IMR-90 (cell line): ENCODE measurements at regions not wholly inside any gene's neighbourhood (a gene's known extent, or its start where the extent isn't known, plus 50 kb on each side); places are given as distances from the start of the nearest gene placed in this dataset.

Experiments used
- ATAC-seq: fragments of 200-7000 bp; cut with Tn5 transposase; 2 replicates; pipeline ENCODE4 v1.9.1; 2020; ENCODE audit warnings: low read depth, mild to moderate bottlenecking, moderate library complexity
- BruUV-seq: library from RNA; stranded (reverse); fragments of 400-500 nt; replicated peaks from 2 replicates; lab custom pipeline; 2021; lab: Mats Ljungman, UMichigan
- CTCF ChIA-PET: fragments of 300-600 bp; formaldehyde crosslinking; extraction: SDS; loops from one replicate; lab custom pipeline; 2021; ENCODE audit warnings: antibody characterized with exemption; lab: Yijun Ruan, JAX
- POLR2A ChIA-PET: fragments of 300-600 bp; sonication (Branson Sonifier 250); formaldehyde crosslinking; loops from one replicate; lab custom pipeline; 2022; ENCODE audit warnings: antibody characterized with exemption; ENCODE audit not compliant: unreplicated experiment; lab: Charles Lee
- DNase-seq: peaks from one replicate; pipeline ENCODE4 v3.0.0; 2013
- H2AFZ ChIP-seq: replicated peaks from 2 replicates; pipeline ENCODE3; 2013; ENCODE audit warnings: low read length, mild to moderate bottlenecking; ENCODE audit not compliant: poor library complexity
- H2AK5ac ChIP-seq: 2 replicates; pipeline ENCODE4 v1.6.1; 2013; ENCODE audit warnings: low read depth, low read length, inconsistent platforms
- H2AK9ac ChIP-seq: replicated peaks from 2 replicates; pipeline ENCODE3; 2013; ENCODE audit warnings: mild to moderate bottlenecking, low read depth, low read length, moderate library complexity; ENCODE audit not compliant: poor library complexity
- H2BK120ac ChIP-seq: 2 replicates; pipeline ENCODE4 v1.6.1; 2013; ENCODE audit warnings: low read depth, low read length, inconsistent platforms
- H2BK15ac ChIP-seq: 3 replicates; pipeline ENCODE4 v1.6.1; 2013; ENCODE audit warnings: low read depth, low read length, inconsistent platforms
- H2BK20ac ChIP-seq: 2 replicates; pipeline ENCODE4 v1.6.1; 2013; ENCODE audit warnings: low read depth, mild to moderate bottlenecking, inconsistent platforms, low read length, moderate library complexity
- H2BK5ac ChIP-seq: 2 replicates; pipeline ENCODE4 v1.6.1; 2013; ENCODE audit warnings: mild to moderate bottlenecking, low read depth, low read length, inconsistent platforms; ENCODE audit not compliant: poor library complexity, severe bottlenecking
- H3K14ac ChIP-seq: replicated peaks from 2 replicates; pipeline ENCODE4 v1.6.1; 2013; ENCODE audit warnings: low read depth, low read length, inconsistent platforms
- H3K18ac ChIP-seq: 2 replicates; pipeline ENCODE4 v1.6.1; 2013; ENCODE audit warnings: low read depth, low read length, control low read depth
- H3K23ac ChIP-seq: 2 replicates; pipeline ENCODE4 v1.6.1; 2013; ENCODE audit warnings: low read depth, low read length, inconsistent platforms
- H3K27ac ChIP-seq: 2 replicates; pipeline ENCODE4 v1.5.1; 2013; ENCODE audit warnings: mild to moderate bottlenecking, control low read depth, low read length; ENCODE audit not compliant: insufficient read depth
- H3K27me3 ChIP-seq: 2 replicates; pipeline ENCODE4 v1.6.1; 2013; ENCODE audit warnings: low read length; ENCODE audit not compliant: control insufficient read depth, insufficient read depth
- H3K36me3 ChIP-seq: 2 replicates; pipeline ENCODE4 v1.6.1; 2013; ENCODE audit warnings: low read length, mixed read lengths; ENCODE audit not compliant: control insufficient read depth, insufficient read depth
- H3K4ac ChIP-seq: 2 replicates; pipeline ENCODE4 v1.6.1; 2013; ENCODE audit warnings: low read depth, low read length, inconsistent platforms
- H3K4me1 ChIP-seq: 2 replicates; pipeline ENCODE4 v1.6.1; 2013; ENCODE audit warnings: low read length, mixed read lengths; ENCODE audit not compliant: control insufficient read depth, insufficient read depth
- H3K4me2 ChIP-seq: 2 replicates; pipeline ENCODE4 v1.6.1; 2013; ENCODE audit warnings: low read depth, mild to moderate bottlenecking, control low read depth, low read length, moderate library complexity
- H3K4me3 ChIP-seq: 2 replicates; pipeline ENCODE4 v1.5.1; 2013; ENCODE audit warnings: low read depth, mild to moderate bottlenecking, control low read depth, low read length, moderate library complexity; ENCODE audit not compliant: insufficient read depth
- H3K56ac ChIP-seq: 2 replicates; pipeline ENCODE4 v1.6.1; 2013; ENCODE audit warnings: low read length, inconsistent platforms; ENCODE audit not compliant: insufficient read depth; ENCODE audit errors: extremely low read depth
- H3K79me1 ChIP-seq, 2 experiments: 2 replicates each; pipeline ENCODE4 v1.6.1; 2013; ENCODE audit warnings: low read length in 2 of 2, inconsistent platforms in 1 of 2, low read depth in 1 of 2
- H3K9ac ChIP-seq: 2 replicates; pipeline ENCODE4 v1.6.1; 2013; ENCODE audit warnings: low read depth, low read length, control low read depth
- H3K9me1 ChIP-seq: 2 replicates; pipeline ENCODE4 v1.6.1; 2013; ENCODE audit warnings: low read length, inconsistent platforms; ENCODE audit not compliant: insufficient read depth
- H3K9me3 ChIP-seq: 2 replicates; pipeline ENCODE4 v1.6.1; 2013; ENCODE audit warnings: low read length; ENCODE audit not compliant: control insufficient read depth, insufficient read depth
- H4K20me1 ChIP-seq: 2 replicates; pipeline ENCODE4 v1.6.1; 2013; ENCODE audit warnings: low read length, inconsistent platforms; ENCODE audit not compliant: insufficient read depth
- H4K5ac ChIP-seq: 2 replicates; pipeline ENCODE4 v1.6.1; 2013; ENCODE audit warnings: mild to moderate bottlenecking, low read depth, low read length, control low read depth
- H4K8ac ChIP-seq, 2 experiments: 2 replicates each; pipeline ENCODE4 v1.6.1; 2013; ENCODE audit warnings: low read depth in 2 of 2, low read length in 2 of 2, control low read depth in 1 of 2, inconsistent platforms in 1 of 2
- H4K91ac ChIP-seq: 2 replicates; pipeline ENCODE4 v1.6.1; 2013; ENCODE audit warnings: low read depth, low read length, inconsistent platforms; ENCODE audit not compliant: insufficient read depth
- CEBPB ChIP-seq: IDR thresholded peaks from 2 replicates; pipeline ENCODE4 v1.6.1; 2012; ENCODE audit warnings: low read depth, low read length, improper control_type of control experiment
- CHD1 ChIP-seq: IDR thresholded peaks from 2 replicates; pipeline ENCODE4 v1.6.1; 2012; ENCODE audit warnings: low read depth, low read length, improper control_type of control experiment
- FOS ChIP-seq: fragments of 150-350 bp; IDR thresholded peaks from 2 replicates; pipeline ENCODE4 v1.6.1; 2016; ENCODE audit warnings: low read depth, low read length
- MAFK ChIP-seq: IDR thresholded peaks from 2 replicates; pipeline ENCODE4 v1.6.1; 2012; ENCODE audit warnings: low read depth, low read length, improper control_type of control experiment
- MAZ ChIP-seq: IDR thresholded peaks from 2 replicates; pipeline ENCODE4 v1.6.1; 2012; ENCODE audit warnings: low read depth, mild to moderate bottlenecking, low read length, improper control_type of control experiment, moderate library complexity, borderline replicate concordance
- MXI1 ChIP-seq: IDR thresholded peaks from 2 replicates; pipeline ENCODE4 v1.6.1; 2012; ENCODE audit warnings: low read depth, mild to moderate bottlenecking, low read length, moderate library complexity, borderline replicate concordance
- POLR2A ChIP-seq: IDR thresholded peaks from 2 replicates; pipeline ENCODE4 v1.6.1; 2012; ENCODE audit warnings: mild to moderate bottlenecking, low read depth, low read length
- RAD21 ChIP-seq: IDR thresholded peaks from 2 replicates; pipeline ENCODE4 v1.6.1; 2012; ENCODE audit warnings: low read length, improper control_type of control experiment
- RCOR1 ChIP-seq: IDR thresholded peaks from 2 replicates; pipeline ENCODE4 v1.6.1; 2012; ENCODE audit warnings: mild to moderate bottlenecking, low read length, improper control_type of control experiment; ENCODE audit not compliant: insufficient replicate concordance
- RFX5 ChIP-seq: IDR thresholded peaks from 2 replicates; pipeline ENCODE4 v1.8.0; 2012; ENCODE audit warnings: low read depth, mild to moderate bottlenecking, low read length, moderate library complexity
- SMC3 ChIP-seq: fragments of 150-350 bp; IDR thresholded peaks from 2 replicates; pipeline ENCODE4 v1.6.1; 2016; ENCODE audit warnings: low read depth, mild to moderate bottlenecking, antibody characterized with exemption, low read length, moderate library complexity
- WGBS, 2 experiments: methylation state at CpG; one replicate each; pipeline versions ENCODE4 v1.1.5 to v1.1.7; 2013; ENCODE audit warnings: missing lambda C conversion rate in 2 of 2; ENCODE audit not compliant: insufficient read length in 1 of 2; ENCODE audit errors: extremely low coverage in 2 of 2; 5-methylcytosine and 5-hydroxymethylcytosine counted together
- dilution Hi-C: fragments of 300-500 bp; cut with HindIII; formaldehyde crosslinking; loops from one replicate; pipeline ENCODE4 v1.14.3; 2018; ENCODE audit warnings: low sequenced_read_pairs; ENCODE audit not compliant: unreplicated experiment
- in situ Hi-C: fragments of 300-500 bp; cut with MboI; formaldehyde crosslinking; loops from 3 replicates; pipeline ENCODE4 v1.14.3; 2019; ENCODE audit warnings: low sequenced_read_pairs, inconsistent platforms, mixed read lengths
- intact Hi-C: fragments of 100-400 bp; cut with micrococcal nuclease; formaldehyde crosslinking; loops from 2 replicates; pipeline ENCODE4 v1.10.0; 2022
- TF ChIP-seq, protein P1 (sequence below): conservative IDR thresholded peaks from 2 replicates; pipeline ENCODE4 v1.5.1; 2012; ENCODE audit warnings: mild to moderate bottlenecking, low read depth, low read length, improper control_type of control experiment
- TF ChIP-seq, protein P2 (sequence below): fragments of 150-350 bp; IDR thresholded peaks from 2 replicates; pipeline ENCODE4 v1.6.1; 2016; ENCODE audit warnings: low read depth, mild to moderate bottlenecking, low read length, moderate library complexity, borderline replicate concordance

DNA sequence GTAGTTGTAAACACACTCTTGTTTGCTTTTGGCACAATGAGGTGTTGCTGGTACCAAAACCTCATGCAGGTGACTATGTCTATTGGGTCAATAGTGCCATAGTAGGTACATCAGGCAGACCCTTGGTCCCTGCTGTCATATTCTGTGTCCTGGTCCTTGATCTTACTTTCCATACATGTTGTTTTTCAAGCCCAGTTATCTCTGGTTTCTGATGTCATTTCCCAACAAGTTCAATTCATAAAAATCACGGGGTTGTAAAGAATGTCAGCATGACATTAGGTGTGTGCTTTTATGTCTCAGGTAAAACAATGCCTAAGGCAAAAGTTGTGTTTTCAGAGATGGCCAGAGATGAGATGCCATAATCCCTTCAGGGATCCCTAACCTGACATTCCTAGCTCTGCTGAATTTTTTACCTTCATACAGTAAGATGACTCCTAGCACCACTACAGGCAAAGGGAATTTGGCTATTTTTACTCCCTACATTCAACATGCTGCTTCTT is 390.3 kb upstream of the PKN2 start:
- intact Hi-C loops (no loop called here), in situ Hi-C loops (loop anchor here (10.0 kb wide), 1 partner anchor 1159 kb away; no protein-coding TSS in a partner anchor), dilution Hi-C loops (no loop called here)
- TF ChIP-seq MAFK: no peak
- TF ChIP-seq MXI1: no peak
- TF ChIP-seq RAD21: no peak
- no peak for TF ChIP-seq RFX5
- TF ChIP-seq MAZ: no peak
- TF ChIP-seq, protein P1, sequence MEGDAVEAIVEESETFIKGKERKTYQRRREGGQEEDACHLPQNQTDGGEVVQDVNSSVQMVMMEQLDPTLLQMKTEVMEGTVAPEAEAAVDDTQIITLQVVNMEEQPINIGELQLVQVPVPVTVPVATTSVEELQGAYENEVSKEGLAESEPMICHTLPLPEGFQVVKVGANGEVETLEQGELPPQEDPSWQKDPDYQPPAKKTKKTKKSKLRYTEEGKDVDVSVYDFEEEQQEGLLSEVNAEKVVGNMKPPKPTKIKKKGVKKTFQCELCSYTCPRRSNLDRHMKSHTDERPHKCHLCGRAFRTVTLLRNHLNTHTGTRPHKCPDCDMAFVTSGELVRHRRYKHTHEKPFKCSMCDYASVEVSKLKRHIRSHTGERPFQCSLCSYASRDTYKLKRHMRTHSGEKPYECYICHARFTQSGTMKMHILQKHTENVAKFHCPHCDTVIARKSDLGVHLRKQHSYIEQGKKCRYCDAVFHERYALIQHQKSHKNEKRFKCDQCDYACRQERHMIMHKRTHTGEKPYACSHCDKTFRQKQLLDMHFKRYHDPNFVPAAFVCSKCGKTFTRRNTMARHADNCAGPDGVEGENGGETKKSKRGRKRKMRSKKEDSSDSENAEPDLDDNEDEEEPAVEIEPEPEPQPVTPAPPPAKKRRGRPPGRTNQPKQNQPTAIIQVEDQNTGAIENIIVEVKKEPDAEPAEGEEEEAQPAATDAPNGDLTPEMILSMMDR: no peak
- TF ChIP-seq, protein P2, sequence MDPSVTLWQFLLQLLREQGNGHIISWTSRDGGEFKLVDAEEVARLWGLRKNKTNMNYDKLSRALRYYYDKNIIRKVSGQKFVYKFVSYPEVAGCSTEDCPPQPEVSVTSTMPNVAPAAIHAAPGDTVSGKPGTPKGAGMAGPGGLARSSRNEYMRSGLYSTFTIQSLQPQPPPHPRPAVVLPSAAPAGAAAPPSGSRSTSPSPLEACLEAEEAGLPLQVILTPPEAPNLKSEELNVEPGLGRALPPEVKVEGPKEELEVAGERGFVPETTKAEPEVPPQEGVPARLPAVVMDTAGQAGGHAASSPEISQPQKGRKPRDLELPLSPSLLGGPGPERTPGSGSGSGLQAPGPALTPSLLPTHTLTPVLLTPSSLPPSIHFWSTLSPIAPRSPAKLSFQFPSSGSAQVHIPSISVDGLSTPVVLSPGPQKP: no peak
- TF ChIP-seq FOS: no peak
- no peak for TF ChIP-seq SMC3
- no peak for TF ChIP-seq RCOR1
- TF ChIP-seq CEBPB: no peak
- no peak for TF ChIP-seq POLR2A
- no peak for TF ChIP-seq CHD1
- Histone ChIP-seq H3K9ac (no peak overlapping the region), H2AK9ac (no peak overlapping the region), H3K27me3 (no peaks in the 10 kb centered on the region), H3K36me3 (no peaks in the 10 kb centered on the region), H4K20me1 (no peaks in the 10 kb centered on the region), H2BK15ac (no peak overlapping the region), H3K4me3 (no peak overlapping the region), H3K4me1 (no peaks in the 10 kb centered on the region), H4K5ac (no peak overlapping the region), H3K9me1 (no peaks in the 10 kb centered on the region), H2AFZ (no peak overlapping the region), H3K79me1 (no peaks in the 10 kb centered on the region), H3K4me2 (no peak overlapping the region), H2BK20ac (no peak overlapping the region), H3K9me3 (no peaks in the 10 kb centered on the region), H2AK5ac (no peak overlapping the region), H3K14ac (no peak overlapping the region), H3K18ac (no peak overlapping the region), H3K27ac (no peak overlapping the region), H2BK5ac (no peak overlapping the region), H4K8ac (no peak overlapping the region), H3K23ac (no peak overlapping the region), H3K4ac (no peak overlapping the region), H4K91ac (no peak overlapping the region), H3K56ac (no peak overlapping the region), H2BK120ac (no peak overlapping the region)
- no CpG with 5 or more reads among the region's 1 CpG for WGBS, 2 experiments
- ChIA-PET POLR2A (no interaction called here), CTCF (no interaction called here)
- no TSS peak for BruUV-seq
- DNase-seq (no peak), ATAC-seq (no peak)
